Thyroid gland (tissue), 4 donors: ENCODE measurements at regions not wholly inside any gene's neighbourhood (a gene's known extent, or its start where the extent isn't known, plus 50 kb on each side); places are given as distances from the start of the nearest gene placed in this dataset.

Experiments
- CTCF ChIP-seq, 6 experiments: fragments of 200-600 bp in 3 of 6; fragments of 450-650 bp in 3 of 6; sonication (generic) in 3 of 6; IDR thresholded peaks; one replicate each; pipeline ENCODE4 v1.5.1; 2016 to 2019; ENCODE audit warnings: antibody characterized with exemption in 6 of 6, mild to moderate bottlenecking in 2 of 6, inconsistent platforms in 1 of 6, moderate library complexity in 1 of 6
- POLR2A ChIP-seq, 2 donors: fragments of 450-650 bp; IDR thresholded peaks; one replicate each; pipeline ENCODE4 v1.6.1; 2017; ENCODE audit warnings: antibody characterized with exemption in 2 of 2, mild to moderate bottlenecking in 2 of 2, moderate library complexity in 1 of 2

GRCh38 chr4:123589301-123589700, 192.7 kb downstream of the SPRY1 start:
- TF ChIP-seq CTCF (IDR thresholded peaks at IDR 0.05) (no peak), POLR2A (IDR thresholded peaks at IDR 0.05) (no peak)
